8988T (cell line): ENCODE measurements at regions not wholly inside any gene's neighbourhood (a gene's known extent, or its start where the extent isn't known, plus 50 kb on each side); places are given as distances from the start of the nearest gene placed in this dataset.
"Not testable (repeated sequence)": the region's sequence is repeated elsewhere in the genome, so short reads cannot be mapped to it uniquely, and the experiment has no call there.

ENCODE experiments used
- DNase-seq: peaks from one replicate; pipeline ENCODE4 v3.0.0; 2011

GRCh38 chr6:130675072-130675471 lies 152.1 kb upstream of the SMLR1 start:
- no peak for DNase-seq

- DNase-seq = no peak
These were observed 151.0 kb upstream of the SMLR1 start for GRCh38 chr6:130676077-130676772.

- no peak for DNase-seq
These were observed 150.4 kb upstream of the SMLR1 start for GRCh38 chr6:130676773-130677144.

- no peak for DNase-seq
These were observed 149.9 kb upstream of the SMLR1 start for GRCh38 chr6:130677312-130677711.

GRCh38 chr6:130677766-130678165 lies 149.4 kb upstream of the SMLR1 start:
- no peak for DNase-seq

- DNase-seq = no peak
These were observed 147.5 kb upstream of the SMLR1 start for GRCh38 chr6:130679684-130680083.

GRCh38 chr6:130680116-130680515 lies 147.1 kb upstream of the SMLR1 start:
- no peak for DNase-seq

GRCh38 chr6:130681028-130681427 lies 146.2 kb upstream of the SMLR1 start:
- no peak for DNase-seq

- no peak for DNase-seq
These were observed 145.1 kb upstream of the SMLR1 start for GRCh38 chr6:130682066-130682465.

GRCh38 chr6:130683761-130684517 lies 143.3 kb upstream of the SMLR1 start:
- no peak for DNase-seq

- DNase-seq = no peak
These were observed 134.5 kb upstream of the SMLR1 start for GRCh38 chr6:130692659-130693058.

- no peak for DNase-seq
These were observed 133.3 kb upstream of the SMLR1 start for GRCh38 chr6:130693944-130694343.

GRCh38 chr6:130694606-130695005 lies 132.6 kb upstream of the SMLR1 start:
- DNase-seq = no peak

- DNase-seq = no peak
These were observed 130.4 kb upstream of the SMLR1 start for GRCh38 chr6:130696806-130697205.

- DNase-seq = no peak
These were observed 129.8 kb upstream of the SMLR1 start for GRCh38 chr6:130697271-130697994.

- no peak for DNase-seq
These were observed 129.1 kb upstream of the SMLR1 start for GRCh38 chr6:130697995-130698535.

- no peak for DNase-seq
These were observed 127.5 kb upstream of the SMLR1 start for GRCh38 chr6:130699742-130700141.

GRCh38 chr6:130700397-130700796 lies 126.8 kb upstream of the SMLR1 start:
- no peak for DNase-seq

- no peak for DNase-seq
These were observed 118.9 kb upstream of the SMLR1 start for GRCh38 chr6:130708338-130708737.

GRCh38 chr6:130711641-130712040 lies 115.6 kb upstream of the SMLR1 start:
- not testable (repeated sequence) for DNase-seq

GRCh38 chr6:130713144-130713543 lies 114.1 kb upstream of the SMLR1 start:
- DNase-seq = no peak

- DNase-seq = no peak
These were observed 112.1 kb upstream of the SMLR1 start for GRCh38 chr6:130715058-130715457.

- DNase-seq = no peak
These were observed 110.7 kb upstream of the SMLR1 start for GRCh38 chr6:130716466-130716865.

- no peak for DNase-seq
These were observed 109.5 kb upstream of the SMLR1 start for GRCh38 chr6:130717657-130718056.
